HCT116 (cell line): ENCODE measurements at regions not wholly inside any gene's neighbourhood (a gene's known extent, or its start where the extent isn't known, plus 50 kb on each side); places are given as distances from the start of the nearest gene placed in this dataset.
"Not testable (repeated sequence)": the region's sequence is repeated elsewhere in the genome, so short reads cannot be mapped to it uniquely, and the experiment has no call there.

Experiments
- ATAC-seq: fragments of 200-7000 bp; cut with Tn5 transposase; 2 replicates; pipeline ENCODE4 v1.9.1; 2020; ENCODE audit warnings: mild to moderate bottlenecking, moderate library complexity
- BruUV-seq: library from RNA; stranded (reverse); fragments of 400-500 nt; replicated peaks from 2 replicates; lab custom pipeline; 2021; lab: Mats Ljungman, UMichigan
- CTCF ChIA-PET: fragments of 300-600 bp; sonication (Branson Sonifier 250); formaldehyde crosslinking; loops from one replicate; lab custom pipeline; 2021; ENCODE audit warnings: antibody characterized with exemption; lab: Charles Lee
- POLR2A ChIA-PET: fragments of 300-600, 350-600 bp; sonication (Branson Sonifier 250); formaldehyde crosslinking; loops from one replicate; lab custom pipeline; 2021; ENCODE audit warnings: antibody characterized with exemption; lab: Charles Lee
- RAD21 ChIA-PET, 2 experiments: fragments of 300-600 bp; sonication (Branson Sonifier 250); formaldehyde crosslinking; loops; one replicate each; lab custom pipeline; 2023; ENCODE audit warnings: low total read pairs in 2 of 2; ENCODE audit not compliant: uncharacterized antibody in 2 of 2, unreplicated experiment in 2 of 2, low non-redundant PET in 1 of 2; lab: Charles Lee
- DNase-seq: peaks from one replicate; pipeline ENCODE4 v3.0.0-alpha.2; 2010; ENCODE audit warnings: low read depth, low spot score
- H2AFZ ChIP-seq: fragments of 200-600 bp; shearing (Covaris generic), sonication (generic); 2 replicates; pipeline ENCODE4 v1.6.1; 2017; ENCODE audit warnings: low read depth, mixed run types, mixed read lengths, antibody characterized with exemption, low read length; ENCODE audit not compliant: poor library complexity, severe bottlenecking
- H3K27ac ChIP-seq: 2 replicates; pipeline ENCODE4 v1.5.1; 2012; ENCODE audit warnings: low read depth, low read length
- H3K27me3 ChIP-seq: fragments of 200-600 bp; sonication (generic); 2 replicates; pipeline ENCODE4 v1.6.1; 2016; ENCODE audit warnings: mixed run types, low read length, mixed read lengths; ENCODE audit not compliant: insufficient read depth
- H3K36me3 ChIP-seq, 2 experiments: fragments of 200-500 bp in 1 of 2; fragments of 200-600 bp in 1 of 2; sonication (Bioruptor generic) in 1 of 2; sonication (generic) in 1 of 2; 2 replicates each; pipeline versions ENCODE4 v1.5.1 to v1.6.1; 2014 to 2016; ENCODE audit warnings: low read length in 2 of 2, inconsistent platforms in 1 of 2, mixed read lengths in 1 of 2, mixed run types in 1 of 2; ENCODE audit not compliant: insufficient read depth in 2 of 2, control insufficient read depth in 1 of 2
- H3K4me1 ChIP-seq, 2 experiments: fragments of 200-600 bp in 1 of 2; sonication (generic) in 1 of 2; 2 replicates each; pipeline versions ENCODE4 v1.5.1 to v1.6.1; 2012 to 2017; ENCODE audit warnings: low read length in 2 of 2, inconsistent platforms in 1 of 2, mild to moderate bottlenecking in 1 of 2, mixed read lengths in 1 of 2, mixed run types in 1 of 2, moderate library complexity in 1 of 2; ENCODE audit not compliant: insufficient read depth in 2 of 2, control insufficient read depth in 1 of 2
- H3K4me2 ChIP-seq: fragments of 200-600 bp; sonication (generic); 2 replicates; pipeline ENCODE4 v1.6.1; 2017; ENCODE audit warnings: mixed run types, low read length, mixed read lengths
- H3K4me3 ChIP-seq, 2 experiments: fragments of 200-600 bp in 1 of 2; sonication (generic) in 1 of 2; replicated peaks in 1 of 2; 2 replicates each; pipeline ENCODE4 v1.5.1; 2011 to 2016; ENCODE audit warnings: low read length in 2 of 2, control low read depth in 1 of 2, low read depth in 1 of 2, mild to moderate bottlenecking in 1 of 2, mixed read lengths in 1 of 2, mixed run types in 1 of 2
- H3K79me2 ChIP-seq: fragments of 200-600 bp; sonication (generic); 2 replicates; pipeline ENCODE4 v1.6.1; 2017; ENCODE audit warnings: mild to moderate bottlenecking, mixed run types, low read length, moderate library complexity, mixed read lengths; ENCODE audit not compliant: insufficient read depth
- H3K9ac ChIP-seq: fragments of 200-600 bp; sonication (generic); 2 replicates; pipeline ENCODE4 v1.6.1; 2016; ENCODE audit warnings: low read length, mixed read lengths
- H3K9me2 ChIP-seq: fragments of 200-600 bp; sonication (generic), shearing (Covaris generic); 2 replicates; pipeline ENCODE4 v1.6.1; 2017; ENCODE audit warnings: mixed run types, mild to moderate bottlenecking, moderate library complexity; ENCODE audit not compliant: insufficient read depth
- H3K9me3 ChIP-seq, 2 experiments: fragments of 200-500 bp in 1 of 2; fragments of 200-600 bp in 1 of 2; sonication (Bioruptor generic) in 1 of 2; sonication (generic) in 1 of 2; 2 replicates each; pipeline ENCODE4 v1.6.1; 2014 to 2017; ENCODE audit warnings: low read length in 2 of 2, mixed read lengths in 2 of 2, inconsistent platforms in 1 of 2, low read depth in 1 of 2, mild to moderate bottlenecking in 1 of 2, mixed run types in 1 of 2, moderate library complexity in 1 of 2; ENCODE audit not compliant: control insufficient read depth in 1 of 2, insufficient read depth in 1 of 2
- H4K20me1 ChIP-seq: fragments of 200-600 bp; sonication (generic), shearing (Covaris generic); 2 replicates; pipeline ENCODE4 v1.6.1; 2017; ENCODE audit warnings: mixed run types, mild to moderate bottlenecking, moderate library complexity; ENCODE audit not compliant: insufficient read depth
- ATF3 ChIP-seq: IDR thresholded peaks from 2 replicates; pipeline ENCODE4 v1.6.1; 2012
- POLR2AphosphoS5 ChIP-seq: IDR thresholded peaks from 2 replicates; pipeline ENCODE4 v1.6.1; 2011; ENCODE audit warnings: mild to moderate bottlenecking, low read depth, low read length, moderate library complexity
- SIN3A ChIP-seq: IDR thresholded peaks from 2 replicates; pipeline ENCODE4 v1.6.1; 2012; ENCODE audit warnings: low read depth
- intact Hi-C: fragments of 100-400 bp; cut with micrococcal nuclease; formaldehyde crosslinking; loops from 2 replicates; pipeline ENCODE4 v1.10.0; 2022
- TF ChIP-seq, protein P1 (sequence below): IDR thresholded peaks from 2 replicates; pipeline ENCODE4 v1.6.1; 2011; ENCODE audit warnings: mild to moderate bottlenecking, low read length, moderate library complexity; ENCODE audit not compliant: insufficient replicate concordance; ENCODE audit errors: extremely low read depth

DNA sequence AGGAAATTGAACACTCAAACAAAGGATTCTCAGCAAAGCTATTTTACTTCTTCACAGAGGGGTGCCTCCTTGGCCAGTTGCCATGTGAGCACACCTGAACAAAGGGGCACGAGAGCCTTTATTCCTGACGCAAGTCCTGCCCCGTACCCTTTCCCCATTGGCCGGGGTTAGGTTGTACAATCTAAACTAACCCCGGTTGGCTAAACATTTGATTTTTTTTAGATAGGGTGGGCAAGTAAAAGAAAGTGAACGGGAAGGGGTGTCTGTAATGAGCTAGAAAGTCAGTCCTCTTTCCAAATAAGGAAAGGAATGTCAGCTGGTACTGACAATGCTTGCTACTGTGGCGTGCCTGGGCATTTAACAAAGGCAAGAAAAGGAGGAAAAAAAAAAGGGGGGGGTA, 135.5 kb upstream of the CDKN3 start:
- H3K9me3 ChIP-seq, result no peaks in the 10 kb centered on the region
- POLR2A ChIA-PET, result no interaction called here

GRCh38 chr14:54266616-54267015, 130.2 kb upstream of the CDKN3 start:
- ATAC-seq, H3K4me2 ChIP-seq, H3K4me1 ChIP-seq, H3K27me3 ChIP-seq, DNase-seq, H3K79me2 ChIP-seq, H3K4me3 ChIP-seq, H3K27ac ChIP-seq, intact Hi-C loops, H3K9ac ChIP-seq, CTCF ChIA-PET, H3K36me3 ChIP-seq, H3K9me2 ChIP-seq, BruUV-seq, POLR2A ChIA-PET, H4K20me1 ChIP-seq, H2AFZ ChIP-seq, H3K9me3 ChIP-seq, RAD21 ChIA-PET: not testable (repeated sequence)

More for the DNA sequence above, 135.5 kb upstream of the CDKN3 start:
- no peaks in the 10 kb centered on the region for H3K36me3 ChIP-seq
- RAD21 ChIA-PET, result no interaction called here
- no peak overlapping the region for H3K4me3 ChIP-seq
- no peak overlapping the region for H3K4me2 ChIP-seq
- no peak overlapping the region for H3K9ac ChIP-seq
- BruUV-seq, result no TSS peak
- CTCF ChIA-PET, result no interaction called here
- ATAC-seq (no peak), DNase-seq (no peak)
- TF ChIP-seq, protein P1, sequence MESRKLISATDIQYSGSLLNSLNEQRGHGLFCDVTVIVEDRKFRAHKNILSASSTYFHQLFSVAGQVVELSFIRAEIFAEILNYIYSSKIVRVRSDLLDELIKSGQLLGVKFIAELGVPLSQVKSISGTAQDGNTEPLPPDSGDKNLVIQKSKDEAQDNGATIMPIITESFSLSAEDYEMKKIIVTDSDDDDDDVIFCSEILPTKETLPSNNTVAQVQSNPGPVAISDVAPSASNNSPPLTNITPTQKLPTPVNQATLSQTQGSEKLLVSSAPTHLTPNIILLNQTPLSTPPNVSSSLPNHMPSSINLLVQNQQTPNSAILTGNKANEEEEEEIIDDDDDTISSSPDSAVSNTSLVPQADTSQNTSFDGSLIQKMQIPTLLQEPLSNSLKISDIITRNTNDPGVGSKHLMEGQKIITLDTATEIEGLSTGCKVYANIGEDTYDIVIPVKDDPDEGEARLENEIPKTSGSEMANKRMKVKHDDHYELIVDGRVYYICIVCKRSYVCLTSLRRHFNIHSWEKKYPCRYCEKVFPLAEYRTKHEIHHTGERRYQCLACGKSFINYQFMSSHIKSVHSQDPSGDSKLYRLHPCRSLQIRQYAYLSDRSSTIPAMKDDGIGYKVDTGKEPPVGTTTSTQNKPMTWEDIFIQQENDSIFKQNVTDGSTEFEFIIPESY, result no peak
- TF ChIP-seq POLR2AphosphoS5 (no peak), SIN3A (no peak), ATF3 (no peak)
- H3K79me2 ChIP-seq, result no peaks in the 10 kb centered on the region
- peaks cover 3 to 15% of the 10 kb centered on the region in 2 experiments; a peak in 2 of 4 replicates for H3K4me1 ChIP-seq
- no peak overlapping the region for H2AFZ ChIP-seq
- intact Hi-C loops, result no loop called here
- H3K27ac ChIP-seq, result no peak overlapping the region
- no peaks in the 10 kb centered on the region for H4K20me1 ChIP-seq
- no peaks in the 10 kb centered on the region for H3K9me2 ChIP-seq
- no peaks in the 10 kb centered on the region for H3K27me3 ChIP-seq
